Kidney epithelial cell (primary cell): ENCODE measurements at regions not wholly inside any gene's neighbourhood (a gene's known extent, or its start where the extent isn't known, plus 50 kb on each side); places are given as distances from the start of the nearest gene placed in this dataset.

ENCODE experiments used
- DNase-seq: peaks from one replicate; pipeline ENCODE4 v3.0.0-alpha.2; 2010; ENCODE audit warnings: low read depth
- H3K27me3 ChIP-seq: 2 replicates; pipeline ENCODE4 v1.6.0; 2011; ENCODE audit warnings: low read length; ENCODE audit not compliant: control insufficient read depth, insufficient read depth
- H3K36me3 ChIP-seq: 2 replicates; pipeline ENCODE4 v1.5.1; 2011; ENCODE audit warnings: low read length; ENCODE audit not compliant: control insufficient read depth, insufficient read depth
- H3K4me3 ChIP-seq: 2 replicates; pipeline ENCODE4 v1.5.1; 2011; ENCODE audit warnings: low read depth, mild to moderate bottlenecking, control low read depth, low read length
- TF ChIP-seq, protein P1 (sequence below): IDR thresholded peaks from 2 replicates; pipeline ENCODE4 v1.5.1; 2011; ENCODE audit warnings: mild to moderate bottlenecking, moderate library complexity, low read length, control low read depth, inconsistent platforms; ENCODE audit not compliant: insufficient read depth, poor library complexity, severe bottlenecking

- no peak for DNase-seq
- Histone ChIP-seq H3K4me3 (no peak overlapping the region), H3K36me3 (no peaks in the 10 kb centered on the region), H3K27me3 (no peaks in the 10 kb centered on the region)
- TF ChIP-seq, protein P1, sequence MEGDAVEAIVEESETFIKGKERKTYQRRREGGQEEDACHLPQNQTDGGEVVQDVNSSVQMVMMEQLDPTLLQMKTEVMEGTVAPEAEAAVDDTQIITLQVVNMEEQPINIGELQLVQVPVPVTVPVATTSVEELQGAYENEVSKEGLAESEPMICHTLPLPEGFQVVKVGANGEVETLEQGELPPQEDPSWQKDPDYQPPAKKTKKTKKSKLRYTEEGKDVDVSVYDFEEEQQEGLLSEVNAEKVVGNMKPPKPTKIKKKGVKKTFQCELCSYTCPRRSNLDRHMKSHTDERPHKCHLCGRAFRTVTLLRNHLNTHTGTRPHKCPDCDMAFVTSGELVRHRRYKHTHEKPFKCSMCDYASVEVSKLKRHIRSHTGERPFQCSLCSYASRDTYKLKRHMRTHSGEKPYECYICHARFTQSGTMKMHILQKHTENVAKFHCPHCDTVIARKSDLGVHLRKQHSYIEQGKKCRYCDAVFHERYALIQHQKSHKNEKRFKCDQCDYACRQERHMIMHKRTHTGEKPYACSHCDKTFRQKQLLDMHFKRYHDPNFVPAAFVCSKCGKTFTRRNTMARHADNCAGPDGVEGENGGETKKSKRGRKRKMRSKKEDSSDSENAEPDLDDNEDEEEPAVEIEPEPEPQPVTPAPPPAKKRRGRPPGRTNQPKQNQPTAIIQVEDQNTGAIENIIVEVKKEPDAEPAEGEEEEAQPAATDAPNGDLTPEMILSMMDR: no peak
Observed at GRCh38 chr3:139128803-139129202, 84.1 kb upstream of the PRR23C start.

- no peak for DNase-seq
- TF ChIP-seq, protein P1: no peak
- no peak overlapping the region for H3K4me3 ChIP-seq
- no peaks in the 10 kb centered on the region for H3K27me3 ChIP-seq
- H3K36me3 ChIP-seq: no peaks in the 10 kb centered on the region
Observed at GRCh38 chr3:139129892-139130291, 85.2 kb upstream of the PRR23C start.

DNA sequence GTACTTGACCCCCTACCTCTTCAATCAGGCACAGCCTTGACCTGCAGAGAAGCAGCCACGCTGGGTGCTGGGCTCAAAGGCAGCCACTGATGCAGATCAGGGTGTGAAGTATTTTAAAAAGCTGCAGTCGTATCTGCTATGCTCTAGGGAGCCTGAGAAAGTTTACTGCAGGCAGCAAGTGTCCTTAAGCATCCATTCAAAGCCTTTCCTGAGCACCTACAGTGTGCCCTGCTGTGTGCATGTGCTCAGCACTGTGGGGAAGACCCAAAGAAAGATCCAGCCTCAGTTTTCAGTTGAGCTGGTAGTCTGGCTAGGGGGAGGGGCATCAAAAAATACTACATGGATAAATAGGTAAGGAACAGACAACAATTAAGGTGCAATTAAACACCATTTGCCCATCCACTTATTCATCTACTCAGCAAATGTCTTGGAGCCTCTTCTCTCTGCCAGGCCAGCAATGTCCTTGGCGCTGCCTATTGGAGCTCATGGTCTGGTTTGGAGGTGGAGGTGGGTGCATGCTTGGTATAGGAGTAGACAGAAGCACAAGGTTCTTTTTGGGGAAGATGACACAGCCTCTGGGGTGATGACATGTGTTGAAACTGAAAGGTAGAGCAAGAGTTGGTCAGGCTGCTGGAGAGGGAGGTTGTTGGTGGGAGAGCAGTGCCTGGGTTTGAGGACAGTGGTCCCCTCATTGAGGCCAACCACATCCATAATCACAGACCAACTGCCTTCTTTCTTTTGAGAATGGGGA, 85.9 kb upstream of the PRR23C start:
- DNase-seq: no peak
- TF ChIP-seq, protein P1: no peak
- no peaks in the 10 kb centered on the region for H3K36me3 ChIP-seq
- no peaks in the 10 kb centered on the region for H3K27me3 ChIP-seq
- no peak overlapping the region for H3K4me3 ChIP-seq

- TF ChIP-seq, protein P1: no peak
- Histone ChIP-seq H3K36me3 (no peaks in the 10 kb centered on the region), H3K4me3 (no peak overlapping the region), H3K27me3 (no peaks in the 10 kb centered on the region)
- DNase-seq: no peak
Observed at GRCh38 chr3:139131951-139132350, 87.3 kb upstream of the PRR23C start.

DNA sequence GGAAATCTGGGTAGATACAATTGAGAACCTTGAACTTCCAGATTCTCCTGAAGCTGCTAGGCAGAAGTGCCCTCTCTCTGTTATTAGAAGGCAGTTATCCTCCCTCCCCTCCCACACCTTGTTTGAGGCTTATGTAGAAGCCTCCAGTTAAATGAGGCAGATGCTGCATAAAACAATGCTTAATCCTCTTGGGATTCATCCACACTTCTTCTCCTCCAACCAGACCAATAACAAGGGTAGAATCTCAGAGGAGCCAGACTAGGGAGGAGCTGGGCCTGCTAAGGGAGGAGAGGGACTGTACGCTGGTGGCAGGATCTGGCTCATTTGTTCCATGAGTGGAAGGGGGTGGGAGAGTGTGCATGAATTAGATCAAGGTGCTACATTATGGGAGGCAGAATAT, 88.3 kb upstream of the PRR23C start:
- Histone ChIP-seq H3K36me3 (no peaks in the 10 kb centered on the region), H3K27me3 (no peaks in the 10 kb centered on the region), H3K4me3 (no peak overlapping the region)
- TF ChIP-seq, protein P1: no peak
- no peak for DNase-seq
